ENCODE measurements at regions not wholly inside any gene's neighbourhood (a gene's known extent, or its start where the extent isn't known, plus 50 kb on each side); places are given as distances from the start of the nearest gene placed in this dataset.

DNA sequence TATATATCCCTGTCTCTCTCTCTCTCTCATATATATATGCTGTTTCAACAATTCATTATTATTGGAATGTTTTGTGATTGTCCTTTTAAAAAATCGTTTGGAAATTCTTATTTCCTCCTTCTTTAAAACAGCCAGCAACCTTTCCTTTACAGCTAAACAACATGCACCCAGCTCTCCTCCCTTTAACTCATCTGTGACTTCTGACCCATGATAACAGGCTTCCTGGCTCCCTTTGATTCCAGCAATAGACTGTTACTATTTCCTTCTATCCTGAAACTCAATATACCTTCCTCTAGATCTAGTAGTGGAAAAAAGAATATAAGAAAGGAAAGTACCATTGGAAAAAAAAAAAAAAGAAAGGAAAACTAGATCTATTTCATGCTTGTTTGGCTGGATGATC lies 254.7 kb upstream of the RGMB start:
- no peaks in the 10 kb centered on the region for H3K79me2 ChIP-seq (ENCODE audit: insufficient read depth, low read length)
- no peaks in the 10 kb centered on the region for H3K4me1 ChIP-seq (ENCODE audit: insufficient read depth, low read length, severe bottlenecking)
- no peaks in the 10 kb centered on the region for H3K36me3 ChIP-seq (ENCODE audit: insufficient read depth, low read length)
- no peak overlapping the region for H3K4me3 ChIP-seq (ENCODE audit: low read depth, low read length, poor library complexity, severe bottlenecking)
- no peaks in the 10 kb centered on the region for H3K9me3 ChIP-seq (ENCODE audit: low read length)
- H3K4me2 ChIP-seq (ENCODE audit: low read length), result no peak overlapping the region
- no peak overlapping the region for H3K9ac ChIP-seq (ENCODE audit: low read length)
- TF ChIP-seq, protein P1, sequence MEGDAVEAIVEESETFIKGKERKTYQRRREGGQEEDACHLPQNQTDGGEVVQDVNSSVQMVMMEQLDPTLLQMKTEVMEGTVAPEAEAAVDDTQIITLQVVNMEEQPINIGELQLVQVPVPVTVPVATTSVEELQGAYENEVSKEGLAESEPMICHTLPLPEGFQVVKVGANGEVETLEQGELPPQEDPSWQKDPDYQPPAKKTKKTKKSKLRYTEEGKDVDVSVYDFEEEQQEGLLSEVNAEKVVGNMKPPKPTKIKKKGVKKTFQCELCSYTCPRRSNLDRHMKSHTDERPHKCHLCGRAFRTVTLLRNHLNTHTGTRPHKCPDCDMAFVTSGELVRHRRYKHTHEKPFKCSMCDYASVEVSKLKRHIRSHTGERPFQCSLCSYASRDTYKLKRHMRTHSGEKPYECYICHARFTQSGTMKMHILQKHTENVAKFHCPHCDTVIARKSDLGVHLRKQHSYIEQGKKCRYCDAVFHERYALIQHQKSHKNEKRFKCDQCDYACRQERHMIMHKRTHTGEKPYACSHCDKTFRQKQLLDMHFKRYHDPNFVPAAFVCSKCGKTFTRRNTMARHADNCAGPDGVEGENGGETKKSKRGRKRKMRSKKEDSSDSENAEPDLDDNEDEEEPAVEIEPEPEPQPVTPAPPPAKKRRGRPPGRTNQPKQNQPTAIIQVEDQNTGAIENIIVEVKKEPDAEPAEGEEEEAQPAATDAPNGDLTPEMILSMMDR (IDR thresholded peaks at IDR 0.05; ENCODE audit: low read length), result no peak
- TF ChIP-seq EZH2 (IDR thresholded peaks at IDR 0.05; ENCODE audit: borderline replicate concordance, low read length), result no peak
- no peak overlapping the region for H2AFZ ChIP-seq (ENCODE audit: low read length)
- no peaks in the 10 kb centered on the region for H3F3A ChIP-seq (ENCODE audit: insufficient read depth, low read length)
- H3K27me3 ChIP-seq (ENCODE audit: insufficient read depth, low read length), result no peaks in the 10 kb centered on the region
- no peaks in the 10 kb centered on the region for H3K9me2 ChIP-seq (ENCODE audit: low read depth, low read length)
- no peaks in the 10 kb centered on the region for H4K20me1 ChIP-seq (ENCODE audit: insufficient read depth, low read length)
- no peak overlapping the region for H3K27ac ChIP-seq (ENCODE audit: low read depth, low read length, poor library complexity, severe bottlenecking)

- Histone ChIP-seq H3K4me1 (ENCODE audit: insufficient read depth, low read length, severe bottlenecking) (no peaks in the 10 kb centered on the region), H3K9me2 (ENCODE audit: low read depth, low read length) (no peaks in the 10 kb centered on the region), H3K9ac (ENCODE audit: low read length) (no peak overlapping the region), H4K20me1 (ENCODE audit: insufficient read depth, low read length) (no peaks in the 10 kb centered on the region), H3K4me2 (ENCODE audit: low read length) (no peak overlapping the region), H3K4me3 (ENCODE audit: low read depth, low read length, poor library complexity, severe bottlenecking) (no peak overlapping the region), H3F3A (ENCODE audit: insufficient read depth, low read length) (no peaks in the 10 kb centered on the region), H3K27ac (ENCODE audit: low read depth, low read length, poor library complexity, severe bottlenecking) (no peak overlapping the region), H3K27me3 (ENCODE audit: insufficient read depth, low read length) (no peaks in the 10 kb centered on the region), H3K36me3 (ENCODE audit: insufficient read depth, low read length) (no peaks in the 10 kb centered on the region), H2AFZ (ENCODE audit: low read length) (no peak overlapping the region), H3K9me3 (ENCODE audit: low read length) (no peaks in the 10 kb centered on the region), H3K79me2 (ENCODE audit: insufficient read depth, low read length) (no peaks in the 10 kb centered on the region)
- TF ChIP-seq, protein P1 (IDR thresholded peaks at IDR 0.05; ENCODE audit: low read length), result no peak
- no peak for TF ChIP-seq EZH2 (IDR thresholded peaks at IDR 0.05; ENCODE audit: borderline replicate concordance, low read length)
Measured at GRCh38 chr5:98519571-98519970, 253.9 kb upstream of the RGMB start.

DNA sequence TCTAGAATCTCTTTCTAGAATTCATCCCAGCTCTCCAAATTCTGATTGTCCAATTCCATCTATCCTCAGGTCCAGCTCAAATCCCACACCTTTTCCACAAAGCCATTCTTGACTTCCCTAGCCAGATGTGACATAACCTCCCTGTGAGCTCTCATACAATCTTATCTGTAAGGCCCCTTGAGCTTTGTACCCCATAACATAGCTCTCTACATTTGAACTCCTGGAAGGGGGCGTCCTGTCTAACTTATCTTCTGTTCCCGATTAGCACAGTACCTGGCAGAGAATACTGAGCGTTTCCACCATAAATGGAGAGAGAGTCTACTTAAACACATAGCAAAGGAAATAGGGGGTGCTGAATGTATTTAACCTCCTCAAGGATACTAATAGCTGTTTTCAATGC lies 251.6 kb upstream of the RGMB start:
- no peaks in the 10 kb centered on the region for H4K20me1 ChIP-seq (ENCODE audit: insufficient read depth, low read length)

More for the DNA sequence above, 251.6 kb upstream of the RGMB start:
- no peaks in the 10 kb centered on the region for H3K4me1 ChIP-seq (ENCODE audit: insufficient read depth, low read length, severe bottlenecking)
- no peak overlapping the region for H3K4me3 ChIP-seq (ENCODE audit: low read depth, low read length, poor library complexity, severe bottlenecking)
- TF ChIP-seq EZH2 (IDR thresholded peaks at IDR 0.05; ENCODE audit: borderline replicate concordance, low read length), result no peak
- TF ChIP-seq, protein P1 (IDR thresholded peaks at IDR 0.05; ENCODE audit: low read length), result no peak
- H3K9ac ChIP-seq (ENCODE audit: low read length), result no peak overlapping the region
- H3F3A ChIP-seq (ENCODE audit: insufficient read depth, low read length), result no peaks in the 10 kb centered on the region
- no peaks in the 10 kb centered on the region for H3K9me3 ChIP-seq (ENCODE audit: low read length)
- no peaks in the 10 kb centered on the region for H3K79me2 ChIP-seq (ENCODE audit: insufficient read depth, low read length)
- no peaks in the 10 kb centered on the region for H3K36me3 ChIP-seq (ENCODE audit: insufficient read depth, low read length)
- no peak overlapping the region for H2AFZ ChIP-seq (ENCODE audit: low read length)
- no peaks in the 10 kb centered on the region for H3K27me3 ChIP-seq (ENCODE audit: insufficient read depth, low read length)
- H3K9me2 ChIP-seq (ENCODE audit: low read depth, low read length), result no peaks in the 10 kb centered on the region
- no peak overlapping the region for H3K27ac ChIP-seq (ENCODE audit: low read depth, low read length, poor library complexity, severe bottlenecking)
- H3K4me2 ChIP-seq (ENCODE audit: low read length), result no peak overlapping the region

Data from OCI-LY1 (cell line).